ENCODE measurements at regions not wholly inside any gene's neighbourhood (a gene's known extent, or its start where the extent isn't known, plus 50 kb on each side); places are given as distances from the start of the nearest gene placed in this dataset.

GRCh38 chr6:20038410-20039204 is 173.7 kb downstream of the MBOAT1 start:
- TF ChIP-seq POLR2A (IDR thresholded peaks at IDR 0.05): no peak
- no peak for TF ChIP-seq CTCF (IDR thresholded peaks at IDR 0.05)
- Histone ChIP-seq H3K27me3 (no peaks in the 10 kb centered on the region), H3K9me3 (no peaks in the 10 kb centered on the region), H3K4me1 (no peaks in the 10 kb centered on the region), H3K36me3 (no peaks in the 10 kb centered on the region), H3K27ac (no peak overlapping the region), H3K4me3 (no peak overlapping the region)
- 57 to 64% methylated on average over 7 of the region's 7 CpGs for WGBS, 2 donors
- intact Hi-C loops (cut with DNase I): no loop called here
- DNase-seq: no peak

DNA sequence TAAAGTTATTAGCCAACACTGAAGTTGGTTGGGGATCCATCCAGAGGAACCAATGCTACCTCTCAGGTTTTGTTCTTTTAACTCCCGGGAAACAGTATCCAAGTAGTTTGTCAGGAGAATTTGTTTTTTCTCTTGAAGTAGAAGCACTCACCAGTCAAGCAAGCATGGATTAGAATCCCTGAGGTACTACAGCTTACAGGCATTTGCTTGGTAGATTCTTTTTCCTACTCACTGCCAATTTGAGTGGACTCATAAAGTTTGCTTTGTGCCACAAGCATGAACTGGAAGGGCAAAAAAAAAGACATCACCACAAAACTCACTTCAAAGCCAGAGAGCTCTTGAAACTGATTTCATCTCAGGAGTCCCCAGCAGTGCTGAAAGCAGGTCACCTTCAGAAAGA is 167.4 kb downstream of the MBOAT1 start:
- 90 to 95% methylated on average over 1 of the region's 1 CpG for WGBS, 2 donors
- no peak for TF ChIP-seq CTCF (IDR thresholded peaks at IDR 0.05)
- TF ChIP-seq POLR2A (IDR thresholded peaks at IDR 0.05): no peak
- H3K27ac ChIP-seq: no peak overlapping the region
- H3K9me3 ChIP-seq: no peaks in the 10 kb centered on the region
- intact Hi-C loops (cut with DNase I): no loop called here
- H3K27me3 ChIP-seq: no peaks in the 10 kb centered on the region
- no peak for DNase-seq
- no peaks in the 10 kb centered on the region for H3K4me1 ChIP-seq
- no peak overlapping the region for H3K4me3 ChIP-seq
- no peaks in the 10 kb centered on the region for H3K36me3 ChIP-seq

Data from esophagus squamous epithelium (tissue), 5 donors.